Effector CD4-positive, alpha-beta T cell (primary cell): ENCODE measurements at regions not wholly inside any gene's neighbourhood (a gene's known extent, or its start where the extent isn't known, plus 50 kb on each side); places are given as distances from the start of the nearest gene placed in this dataset.
"Not testable (repeated sequence)": the region's sequence is repeated elsewhere in the genome, so short reads cannot be mapped to it uniquely, and the experiment has no call there.

Experiments
- DNase-seq: peaks from one replicate; pipeline ENCODE4 v3.0.0-alpha.2; 2020

GRCh38 chr10:3945026-3945425, 160.0 kb upstream of the KLF6 start:
- no peak for DNase-seq

- no peak for DNase-seq
These were observed 159.6 kb upstream of the KLF6 start for GRCh38 chr10:3944591-3944990.

GRCh38 chr10:3943695-3944257, 158.8 kb upstream of the KLF6 start:
- DNase-seq, result no peak

GRCh38 chr10:3942937-3943489, 158.0 kb upstream of the KLF6 start:
- no peak for DNase-seq

- DNase-seq, result no peak
These were observed 156.7 kb upstream of the KLF6 start for GRCh38 chr10:3941676-3942075.

GRCh38 chr10:3936422-3937040, 151.5 kb upstream of the KLF6 start:
- no peak for DNase-seq

- no peak for DNase-seq
These were observed 150.9 kb upstream of the KLF6 start for GRCh38 chr10:3935933-3936359.

GRCh38 chr10:3935141-3935540, 150.1 kb upstream of the KLF6 start:
- peak; percentile 13 for DNase-seq

- DNase-seq, result no peak
These were observed 148.7 kb upstream of the KLF6 start for GRCh38 chr10:3933733-3934132.

GRCh38 chr10:3932597-3933375, 147.8 kb upstream of the KLF6 start:
- no peak for DNase-seq

GRCh38 chr10:3931901-3932300, 146.9 kb upstream of the KLF6 start:
- no peak for DNase-seq

- DNase-seq, result no peak
These were observed 146.2 kb upstream of the KLF6 start for GRCh38 chr10:3931224-3931623.

GRCh38 chr10:3928569-3928968, 143.6 kb upstream of the KLF6 start:
- no peak for DNase-seq

GRCh38 chr10:3928078-3928477, 143.1 kb upstream of the KLF6 start:
- no peak for DNase-seq

- DNase-seq, result no peak
These were observed 141.9 kb upstream of the KLF6 start for GRCh38 chr10:3926675-3927525.

GRCh38 chr10:3926258-3926657, 141.2 kb upstream of the KLF6 start:
- no peak for DNase-seq

- DNase-seq, result no peak
These were observed 140.2 kb upstream of the KLF6 start for GRCh38 chr10:3925184-3925583.

- DNase-seq, result no peak
These were observed 139.3 kb upstream of the KLF6 start for GRCh38 chr10:3924344-3924743.

- no peak for DNase-seq
These were observed 138.0 kb upstream of the KLF6 start for GRCh38 chr10:3923033-3923432.

GRCh38 chr10:3919709-3920308, 134.8 kb upstream of the KLF6 start:
- DNase-seq, result no peak

- DNase-seq, result not testable (repeated sequence)
These were observed 132.4 kb upstream of the KLF6 start for GRCh38 chr10:3917392-3917791.

- no peak for DNase-seq
These were observed 129.7 kb upstream of the KLF6 start for GRCh38 chr10:3914733-3915132.
